EL (cell line): ENCODE measurements at regions not wholly inside any gene's neighbourhood (a gene's known extent, or its start where the extent isn't known, plus 50 kb on each side); places are given as distances from the start of the nearest gene placed in this dataset.
"Not testable (repeated sequence)": the region's sequence is repeated elsewhere in the genome, so short reads cannot be mapped to it uniquely, and the experiment has no call there.

Experiments
- DNase-seq: peaks from one replicate; pipeline ENCODE4 v3.0.0-alpha.2; 2016

DNA sequence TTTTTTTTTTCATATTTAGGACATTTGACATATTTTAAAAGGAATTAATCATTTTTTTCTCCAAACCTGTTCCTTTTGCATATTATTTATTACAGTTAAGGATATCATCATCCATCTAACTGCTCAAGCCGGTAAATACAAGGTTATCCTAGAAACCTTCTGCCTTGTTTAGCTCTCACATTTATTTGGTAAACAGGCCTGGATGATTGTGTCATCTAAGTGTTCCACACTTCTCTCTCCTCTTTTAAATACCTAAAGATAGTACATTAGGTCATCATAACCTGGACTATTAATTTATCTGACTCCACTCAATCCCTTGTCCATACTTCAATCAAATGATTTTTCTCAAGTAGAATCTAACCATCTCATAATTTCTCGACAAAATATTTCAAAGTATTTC, 511.7 kb upstream of the KLHL1 start:
- no peak for DNase-seq

- no peak for DNase-seq
These were observed 508.6 kb upstream of the KLHL1 start for GRCh38 chr13:70616847-70617246.

- DNase-seq: no peak
These were observed 505.0 kb upstream of the KLHL1 start for GRCh38 chr13:70613295-70613694.

DNA sequence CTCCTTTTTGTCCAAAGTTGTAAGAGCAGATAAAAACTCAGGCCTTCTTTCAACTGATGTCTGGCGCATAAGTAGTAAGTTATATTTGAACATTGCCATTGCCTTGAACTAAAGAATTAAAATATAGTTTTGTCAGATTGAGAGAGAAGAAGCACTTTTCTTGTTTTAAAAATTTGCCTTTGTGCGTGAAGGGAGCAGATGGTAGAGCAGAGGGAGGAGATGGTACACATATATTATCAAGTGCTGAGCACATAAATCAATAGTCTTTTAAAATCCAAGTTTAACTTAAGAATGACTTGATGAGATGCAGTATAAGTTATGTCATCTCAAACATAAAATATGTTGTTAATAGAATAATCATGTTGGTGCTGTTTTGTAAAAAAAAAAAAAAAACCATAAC, 504.6 kb upstream of the KLHL1 start:
- no peak for DNase-seq

GRCh38 chr13:70604448-70604847, 496.2 kb upstream of the KLHL1 start:
- DNase-seq: no peak

DNA sequence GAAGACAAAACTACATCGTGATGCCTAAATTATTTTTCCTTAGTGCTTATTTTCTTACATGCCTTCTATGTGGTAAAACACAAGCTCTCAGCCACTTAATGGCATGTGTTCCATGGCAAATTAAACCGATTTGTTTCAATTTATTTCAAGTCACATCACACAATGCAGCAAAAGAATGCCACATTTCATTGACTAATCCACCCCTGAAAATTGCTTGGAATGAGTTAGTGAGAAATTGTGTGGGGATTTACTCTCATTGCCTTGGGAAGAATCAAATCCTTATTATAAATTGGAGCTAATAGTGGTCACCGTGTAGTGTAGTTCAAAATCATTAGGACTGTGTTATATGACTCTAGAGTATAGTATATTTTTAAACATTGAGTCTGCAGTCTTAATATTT, 485.5 kb upstream of the KLHL1 start:
- no peak for DNase-seq

DNA sequence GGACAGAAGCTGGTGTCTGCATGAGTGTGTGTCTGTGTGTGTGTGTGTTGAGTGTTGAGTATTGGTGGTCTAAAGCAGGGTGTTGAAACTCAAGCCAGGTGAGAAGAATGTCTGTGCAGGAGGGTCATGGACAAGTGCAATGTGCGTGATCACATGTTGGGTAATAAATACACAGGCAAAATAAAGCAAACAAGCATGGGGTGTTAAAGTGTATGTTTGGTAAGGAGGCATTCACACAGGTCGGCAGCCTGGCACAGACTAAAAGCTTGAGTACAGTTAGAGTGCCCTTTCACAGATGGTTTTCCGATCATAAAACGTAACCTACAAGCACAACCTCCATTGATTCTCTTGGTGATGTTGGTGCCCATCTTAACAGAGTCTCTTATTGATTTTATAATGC, 476.9 kb upstream of the KLHL1 start:
- no peak for DNase-seq

GRCh38 chr13:70580825-70581224, 472.6 kb upstream of the KLHL1 start:
- no peak for DNase-seq

GRCh38 chr13:70579941-70580340, 471.7 kb upstream of the KLHL1 start:
- DNase-seq: no peak

DNA sequence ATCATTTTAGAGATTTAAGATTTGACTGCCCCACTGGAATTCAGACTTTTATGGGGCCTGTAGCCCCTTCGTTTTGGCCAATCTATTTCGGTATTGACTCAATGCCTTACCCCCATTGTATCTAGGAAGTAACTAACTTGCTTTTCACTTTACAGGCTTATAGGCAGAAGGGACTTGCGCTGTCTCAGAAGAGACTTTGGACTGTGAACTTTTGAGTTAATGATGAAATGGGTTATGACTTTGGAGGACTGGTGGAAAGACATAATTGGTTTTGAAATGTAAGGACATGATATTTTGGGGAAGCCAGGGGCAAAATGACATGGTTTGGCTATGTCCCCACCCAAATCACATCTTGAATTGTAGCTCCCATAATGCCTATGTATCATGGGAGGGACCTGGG, 463.0 kb upstream of the KLHL1 start:
- no peak for DNase-seq

- peak; percentile 2 for DNase-seq
These were observed 460.3 kb upstream of the KLHL1 start for GRCh38 chr13:70568571-70568970.

- DNase-seq: no peak
These were observed 436.5 kb upstream of the KLHL1 start for GRCh38 chr13:70544706-70545105.

DNA sequence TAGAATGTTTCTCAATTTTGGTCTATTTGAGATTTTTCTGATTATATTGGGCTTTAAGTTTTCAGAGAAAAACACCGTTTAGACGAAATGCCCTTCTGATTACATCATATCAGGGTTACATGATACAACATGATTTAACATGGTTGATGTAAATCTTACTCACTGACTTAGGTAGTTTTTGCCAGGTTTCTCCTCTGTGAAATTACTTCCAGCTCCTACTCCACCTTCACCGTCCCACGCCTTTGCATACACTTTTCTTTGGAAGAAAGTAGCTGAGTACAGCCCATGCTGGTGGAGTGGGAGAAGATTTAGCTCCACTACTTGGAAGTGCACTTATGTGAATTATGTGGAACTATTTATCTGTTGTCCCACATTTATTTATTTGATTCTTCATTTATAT, 433.2 kb upstream of the KLHL1 start:
- no peak for DNase-seq

DNA sequence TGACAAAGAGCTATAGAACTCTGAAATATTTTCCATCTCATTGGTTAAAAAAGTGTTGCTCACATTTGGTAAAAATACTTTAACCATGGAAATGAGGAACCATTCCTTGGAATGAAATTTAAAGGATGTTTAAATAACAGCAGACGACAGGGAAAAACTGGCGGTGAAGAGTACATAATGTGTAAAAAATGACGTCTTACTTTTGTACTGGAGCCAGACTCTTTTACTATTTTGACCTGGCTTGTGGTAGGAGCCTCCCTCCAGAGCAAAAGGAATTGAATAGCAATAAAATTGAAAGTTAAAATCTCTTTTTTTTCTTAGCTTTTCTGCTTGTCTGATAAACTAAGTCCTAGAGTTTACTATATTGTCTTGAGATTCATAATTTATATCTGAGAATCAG, 426.2 kb upstream of the KLHL1 start:
- no peak for DNase-seq

DNA sequence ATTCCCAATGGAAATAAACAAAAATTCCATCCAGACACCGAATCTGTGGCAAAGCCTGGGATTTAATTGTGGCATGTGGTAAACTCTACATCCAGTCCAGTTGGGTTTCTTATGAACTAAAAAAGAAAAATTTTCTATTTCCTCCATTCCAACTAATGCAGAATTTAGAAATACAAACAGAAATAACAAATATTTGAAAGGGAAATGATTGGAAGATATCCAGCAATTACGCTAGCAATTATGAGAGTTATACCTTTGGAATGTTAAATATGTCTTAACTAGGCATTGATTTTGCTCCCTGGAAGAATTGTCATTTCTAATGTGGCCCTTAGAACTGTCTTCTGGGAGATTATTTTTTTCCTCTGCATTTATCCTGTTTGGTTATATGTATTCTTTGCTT, 421.4 kb upstream of the KLHL1 start:
- DNase-seq: no peak

DNA sequence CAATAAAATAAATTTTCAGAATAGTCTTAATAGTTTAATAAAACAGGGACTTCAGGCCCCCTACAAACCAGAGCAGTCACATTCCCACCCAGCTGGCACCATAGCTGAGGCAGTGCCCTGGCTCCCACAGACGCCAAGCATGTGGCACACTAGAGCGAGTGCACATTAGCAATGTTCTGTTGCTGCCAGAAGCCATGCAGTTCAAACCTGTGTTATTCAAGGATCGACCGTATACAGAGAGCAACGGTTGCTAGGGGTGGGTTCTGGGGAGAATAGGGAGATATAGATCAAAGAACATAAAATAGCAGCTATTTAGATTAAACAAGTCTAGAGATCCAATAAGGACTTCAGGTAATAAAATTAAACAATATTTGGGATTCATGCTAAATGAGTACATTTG, 419.3 kb upstream of the KLHL1 start:
- no peak for DNase-seq

- no peak for DNase-seq
These were observed 415.4 kb upstream of the KLHL1 start for GRCh38 chr13:70523622-70524021.

DNA sequence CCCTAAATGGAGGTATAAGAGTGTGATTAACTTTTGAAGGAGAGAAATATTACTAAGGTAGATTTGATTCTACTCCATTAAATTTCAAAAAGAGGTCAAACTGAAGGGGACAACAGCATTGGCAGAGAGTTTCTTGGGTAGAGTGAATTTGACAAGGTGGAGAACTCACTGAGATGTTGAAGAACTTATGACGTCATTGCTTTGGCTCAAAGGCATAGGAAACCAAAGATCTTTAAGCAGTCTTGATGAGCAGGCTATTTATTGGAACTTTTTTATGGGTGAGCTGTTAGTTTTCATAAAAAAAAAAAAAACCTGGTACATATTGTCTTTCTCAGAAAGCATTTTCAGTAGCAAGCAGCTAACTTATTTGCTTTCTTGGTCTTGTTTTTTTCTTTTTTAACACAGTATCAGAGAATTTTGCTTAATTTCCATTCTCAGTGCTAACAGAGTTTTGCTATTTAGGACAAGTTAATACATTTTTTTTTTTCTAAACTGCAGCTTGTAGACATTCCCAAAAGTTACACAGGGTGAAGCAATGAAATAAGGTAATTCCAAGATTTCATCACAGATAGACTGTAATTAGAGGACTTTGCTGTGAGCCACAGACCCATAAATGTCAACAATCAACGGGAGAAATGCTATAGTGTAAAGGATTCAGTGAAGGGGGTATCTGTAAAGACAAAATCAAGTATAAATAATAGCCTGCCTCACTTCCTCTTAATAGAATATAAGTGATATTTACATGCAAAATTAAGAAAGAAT, 412.2 kb upstream of the KLHL1 start:
- no peak for DNase-seq

GRCh38 chr13:70518081-70518480, 409.8 kb upstream of the KLHL1 start:
- DNase-seq: no peak

DNA sequence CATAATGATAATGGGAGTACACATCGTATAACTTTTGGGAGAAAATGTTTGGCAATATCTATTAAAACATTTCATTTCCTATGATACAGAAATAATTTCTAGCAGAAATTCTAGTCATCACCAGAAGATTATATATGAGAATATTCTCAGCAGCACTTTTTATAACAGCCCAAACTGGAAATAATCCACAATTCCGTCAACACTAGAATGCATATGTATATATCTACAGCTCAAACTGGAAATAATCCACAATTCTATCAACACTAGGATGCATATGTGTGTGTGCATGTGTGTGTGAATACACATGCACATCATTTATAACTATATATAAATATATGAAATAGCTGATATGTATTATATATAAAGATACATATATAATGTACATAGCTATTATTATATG, 408.0 kb upstream of the KLHL1 start:
- no peak for DNase-seq

- DNase-seq: not testable (repeated sequence)
These were observed 403.7 kb upstream of the KLHL1 start for GRCh38 chr13:70511861-70512417.

DNA sequence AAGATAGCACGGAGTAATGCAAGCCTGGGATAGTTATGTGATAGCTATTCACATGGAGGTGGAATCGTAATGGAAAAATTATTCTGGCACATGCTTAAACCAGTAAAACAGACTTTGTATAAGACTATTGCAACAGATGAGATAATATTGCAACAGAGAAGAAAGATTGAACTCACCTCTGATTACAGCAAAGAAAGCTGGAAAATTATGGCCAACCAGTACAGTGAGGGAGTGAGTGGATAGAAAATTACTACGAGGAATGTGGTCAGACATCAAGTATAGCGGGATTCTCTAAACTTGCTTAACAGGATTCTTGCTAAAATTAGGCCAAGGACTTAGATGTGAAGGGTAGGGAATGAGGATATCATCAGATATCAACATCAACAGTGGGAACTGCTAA, 397.6 kb upstream of the KLHL1 start:
- DNase-seq: no peak

GRCh38 chr13:70502944-70503343, 394.7 kb upstream of the KLHL1 start:
- no peak for DNase-seq

- no peak for DNase-seq
These were observed 382.2 kb upstream of the KLHL1 start for GRCh38 chr13:70490320-70490935.

DNA sequence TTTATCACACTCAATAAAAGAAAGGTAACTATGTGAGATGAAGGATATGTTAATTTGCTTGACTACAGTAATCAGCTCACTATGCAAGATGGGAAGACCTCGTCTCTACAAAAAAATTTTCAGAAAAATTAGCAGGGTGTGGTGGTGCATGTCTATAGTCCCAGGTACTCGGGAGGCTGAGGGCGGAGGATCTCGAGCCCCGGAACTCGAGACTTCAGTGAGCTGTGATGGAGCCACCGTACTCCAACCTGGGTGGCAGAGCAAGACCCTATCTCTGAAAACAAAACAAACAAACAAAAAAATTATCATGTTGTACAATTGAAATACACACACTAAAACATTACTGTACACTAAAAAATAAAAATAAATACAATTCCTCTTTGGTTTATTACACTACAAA, 376.7 kb upstream of the KLHL1 start:
- DNase-seq: no peak
